Activated CD8-positive, alpha-beta T cell treated with anti-CD3 and anti-CD28 coated beads for 36 hours (primary cell): ENCODE measurements at regions not wholly inside any gene's neighbourhood (a gene's known extent, or its start where the extent isn't known, plus 50 kb on each side); places are given as distances from the start of the nearest gene placed in this dataset.
A peak's percentile ranks its signal among the peaks of the same experiment; 100 is the strongest.

Source experiments
- ATAC-seq: fragments of 200-7000 bp; cut with Tn5 transposase; one replicate; pipeline ENCODE4 v1.10.0; 2021; ENCODE audit warnings: mild to moderate bottlenecking, moderate library complexity
- CTCF ChIA-PET: fragments of 350-600 bp; sonication (Branson Sonifier 250); formaldehyde crosslinking; loops from one replicate; lab custom pipeline; 2021; ENCODE audit warnings: antibody characterized with exemption; lab: Charles Lee
- POLR2A ChIA-PET: fragments of 350-600 bp; sonication (Branson Sonifier 250); formaldehyde crosslinking; loops from one replicate; lab custom pipeline; 2021; ENCODE audit warnings: antibody characterized with exemption; lab: Charles Lee
- DNase-seq: peaks from one replicate; pipeline ENCODE4 v3.0.0-alpha.2; 2020
- H3K27ac Mint-ChIP-seq: one replicate; pipeline ENCODE4 v1.8.0; 2021; ENCODE audit warnings: mild to moderate bottlenecking, mixed read lengths
- H3K27me3 Mint-ChIP-seq: one replicate; pipeline ENCODE4 v1.8.0; 2021; ENCODE audit warnings: mixed read lengths
- H3K36me3 Mint-ChIP-seq: one replicate; pipeline ENCODE4 v1.8.0; 2021; ENCODE audit warnings: low read depth, mixed read lengths
- H3K4me1 Mint-ChIP-seq: one replicate; pipeline ENCODE4 v1.8.0; 2021; ENCODE audit warnings: low read depth, mixed read lengths
- H3K4me3 Mint-ChIP-seq: one replicate; pipeline ENCODE4 v1.8.0; 2021; ENCODE audit warnings: mild to moderate bottlenecking, moderate library complexity, mixed read lengths
- H3K9me3 Mint-ChIP-seq: one replicate; pipeline ENCODE4 v1.8.0; 2021; ENCODE audit warnings: mixed read lengths
- intact Hi-C: fragments of 100-400 bp; cut with micrococcal nuclease; formaldehyde crosslinking; loops from one replicate; pipeline ENCODE4 v1.10.0; 2022
- TF ChIP-seq, protein P1 (sequence below): fragments of 200-600 bp; IDR thresholded peaks from one replicate; pipeline ENCODE4 v1.8.0; 2022; ENCODE audit warnings: antibody characterized with exemption, mild to moderate bottlenecking

DNA sequence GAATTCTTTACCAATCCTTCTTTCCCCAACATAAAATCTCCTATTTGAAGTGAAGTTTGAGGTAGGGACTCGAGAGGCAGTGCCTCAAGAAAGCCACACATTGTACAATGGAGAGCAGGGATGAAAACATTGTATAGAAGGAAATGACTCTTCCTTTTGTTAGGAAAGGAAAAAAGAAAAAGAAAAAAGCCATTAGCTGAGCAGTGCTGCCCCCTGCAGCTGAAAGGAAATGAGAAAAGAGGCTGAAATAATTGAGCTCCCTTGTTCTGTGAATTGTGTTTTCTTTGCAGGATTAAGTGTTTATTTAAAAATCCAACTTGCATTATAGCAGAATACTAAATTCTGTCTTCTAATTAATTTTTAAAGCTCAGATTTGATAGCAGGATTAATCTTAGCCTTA is 162.9 kb upstream of the SASH1 start:
- peaks cover 13% of the 10 kb centered on the region for H3K27me3 Mint-ChIP-seq
- POLR2A ChIA-PET = no interaction called here
- DNase-seq = peak; percentile 24
- intact Hi-C loops = loop anchor here (5.0 kb wide), 1 partner anchor 73 kb away; no protein-coding TSS in a partner anchor
- no peak overlapping the region for H3K27ac Mint-ChIP-seq
- H3K36me3 Mint-ChIP-seq = no peaks in the 10 kb centered on the region
- H3K4me3 Mint-ChIP-seq = no peak overlapping the region
- no peaks in the 10 kb centered on the region for H3K9me3 Mint-ChIP-seq
- TF ChIP-seq, protein P1, sequence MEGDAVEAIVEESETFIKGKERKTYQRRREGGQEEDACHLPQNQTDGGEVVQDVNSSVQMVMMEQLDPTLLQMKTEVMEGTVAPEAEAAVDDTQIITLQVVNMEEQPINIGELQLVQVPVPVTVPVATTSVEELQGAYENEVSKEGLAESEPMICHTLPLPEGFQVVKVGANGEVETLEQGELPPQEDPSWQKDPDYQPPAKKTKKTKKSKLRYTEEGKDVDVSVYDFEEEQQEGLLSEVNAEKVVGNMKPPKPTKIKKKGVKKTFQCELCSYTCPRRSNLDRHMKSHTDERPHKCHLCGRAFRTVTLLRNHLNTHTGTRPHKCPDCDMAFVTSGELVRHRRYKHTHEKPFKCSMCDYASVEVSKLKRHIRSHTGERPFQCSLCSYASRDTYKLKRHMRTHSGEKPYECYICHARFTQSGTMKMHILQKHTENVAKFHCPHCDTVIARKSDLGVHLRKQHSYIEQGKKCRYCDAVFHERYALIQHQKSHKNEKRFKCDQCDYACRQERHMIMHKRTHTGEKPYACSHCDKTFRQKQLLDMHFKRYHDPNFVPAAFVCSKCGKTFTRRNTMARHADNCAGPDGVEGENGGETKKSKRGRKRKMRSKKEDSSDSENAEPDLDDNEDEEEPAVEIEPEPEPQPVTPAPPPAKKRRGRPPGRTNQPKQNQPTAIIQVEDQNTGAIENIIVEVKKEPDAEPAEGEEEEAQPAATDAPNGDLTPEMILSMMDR = peak; percentile 22
- no peaks in the 10 kb centered on the region for H3K4me1 Mint-ChIP-seq
- ATAC-seq = no peak
- CTCF ChIA-PET = interaction anchor here (0.6 to 2.4 kb wide), 13 partner anchors 12 to 852 kb away, joined by 3 to 8 read pairs (median 4); no protein-coding TSS in a partner anchor

DNA sequence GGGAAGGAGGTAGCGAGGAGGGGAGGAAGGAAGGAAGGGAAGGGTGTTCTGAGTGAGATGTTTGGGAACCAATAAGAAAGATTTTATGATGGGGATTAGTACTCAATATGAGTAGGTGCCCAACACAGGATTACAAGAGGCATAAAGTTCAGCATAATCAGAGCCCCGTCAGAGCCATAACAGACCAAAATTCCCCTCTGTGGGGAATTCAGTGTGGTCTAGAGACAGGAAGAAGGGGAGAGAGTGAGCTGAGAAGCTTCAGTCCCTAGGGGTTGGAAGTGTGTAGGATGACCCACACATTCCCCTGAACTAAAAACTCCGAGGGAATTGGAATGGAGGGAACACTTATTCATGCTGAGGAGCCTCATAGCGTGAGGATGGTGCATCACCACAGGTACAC is 160.3 kb upstream of the SASH1 start:
- Mint-ChIP-seq H3K36me3 (no peaks in the 10 kb centered on the region), H3K9me3 (no peaks in the 10 kb centered on the region), H3K27me3 (peaks cover 21% of the 10 kb centered on the region), H3K4me3 (no peak overlapping the region), H3K4me1 (no peaks in the 10 kb centered on the region), H3K27ac (no peak overlapping the region)
- ChIA-PET POLR2A (no interaction called here), CTCF (no interaction called here)
- TF ChIP-seq, protein P1 = no peak
- ATAC-seq = no peak
- intact Hi-C loops = no loop called here
- DNase-seq = no peak

DNA sequence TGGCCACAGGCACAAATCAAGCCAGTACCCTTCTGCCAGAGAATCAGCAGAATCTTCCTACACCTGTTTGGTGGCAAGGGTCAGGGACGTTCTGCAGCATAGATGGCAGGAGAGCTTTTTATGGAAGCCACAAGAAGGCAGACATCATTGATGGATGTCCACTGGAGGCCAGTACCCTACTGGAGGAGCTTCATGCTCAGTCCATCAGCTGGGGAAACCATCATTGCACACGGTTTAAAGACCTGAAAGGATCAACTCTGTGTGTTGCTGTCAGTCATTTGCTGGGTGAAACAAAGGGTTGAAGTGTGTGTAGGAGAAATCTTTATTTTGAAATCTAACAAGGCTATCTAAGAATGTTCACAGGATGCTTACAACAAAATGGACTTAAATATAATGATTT is 158.9 kb upstream of the SASH1 start:
- ChIA-PET POLR2A (no interaction called here), CTCF (no interaction called here)
- Mint-ChIP-seq H3K27me3 (peaks cover 23% of the 10 kb centered on the region), H3K36me3 (no peaks in the 10 kb centered on the region), H3K27ac (no peak overlapping the region), H3K4me3 (no peak overlapping the region), H3K9me3 (no peaks in the 10 kb centered on the region), H3K4me1 (no peaks in the 10 kb centered on the region)
- ATAC-seq = no peak
- TF ChIP-seq, protein P1 = no peak
- intact Hi-C loops = no loop called here
- no peak for DNase-seq

DNA sequence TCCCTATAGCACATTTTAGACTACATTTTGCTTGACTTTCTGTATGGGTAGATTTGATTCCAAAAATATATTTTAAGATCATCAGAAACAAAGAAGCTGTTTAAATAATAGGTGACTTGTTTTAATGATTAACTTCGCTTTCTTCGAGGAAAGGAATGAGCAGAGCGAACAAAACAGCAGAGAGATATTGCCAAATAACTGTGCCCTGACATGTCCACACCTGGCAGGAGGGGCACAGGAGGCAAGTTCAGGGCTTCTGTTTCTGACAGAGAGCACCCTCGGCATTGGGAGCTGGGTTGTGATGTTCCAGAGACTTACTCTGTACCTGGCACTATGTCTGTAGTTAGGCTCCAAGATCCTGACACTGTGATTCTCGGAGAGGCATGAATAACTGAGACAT is 155.7 kb upstream of the SASH1 start:
- ChIA-PET POLR2A (no interaction called here), CTCF (interaction anchor here (3.7 kb wide), 1 partner anchor 10 kb away, joined by 19 read pairs; no protein-coding TSS in a partner anchor)
- Mint-ChIP-seq H3K4me1 (no peaks in the 10 kb centered on the region), H3K4me3 (no peak overlapping the region), H3K27ac (no peak overlapping the region), H3K9me3 (no peaks in the 10 kb centered on the region), H3K27me3 (peaks cover 28% of the 10 kb centered on the region), H3K36me3 (no peaks in the 10 kb centered on the region)
- DNase-seq (no peak), ATAC-seq (no peak)
- intact Hi-C loops = loop anchor here (5.0 kb wide), 1 partner anchor 275 kb away; no protein-coding TSS in a partner anchor
- TF ChIP-seq, protein P1 = no peak

DNA sequence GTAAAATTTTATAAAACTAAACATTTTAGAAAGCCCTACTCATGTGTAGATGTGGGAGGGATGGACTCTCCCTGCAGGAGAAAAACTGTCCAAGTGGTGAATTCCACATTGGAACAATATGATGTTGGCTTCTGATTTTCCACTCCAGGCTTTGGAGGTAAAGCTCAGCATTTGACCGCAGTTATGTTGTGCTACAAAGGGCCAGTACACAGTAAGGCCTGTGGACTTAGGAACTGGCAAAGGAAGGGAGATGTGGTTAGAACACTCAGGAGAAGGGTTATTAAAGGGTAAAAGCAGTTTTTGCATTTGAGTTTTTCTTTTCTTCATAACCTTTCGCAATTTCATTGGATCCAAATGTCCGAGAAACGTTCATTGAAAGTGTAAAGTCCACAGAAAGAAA is 150.3 kb upstream of the SASH1 start:
- Mint-ChIP-seq H3K4me3 (no peak overlapping the region), H3K36me3 (no peaks in the 10 kb centered on the region), H3K27ac (no peak overlapping the region), H3K4me1 (no peaks in the 10 kb centered on the region), H3K27me3 (peaks cover 33% of the 10 kb centered on the region), H3K9me3 (no peaks in the 10 kb centered on the region)
- intact Hi-C loops = no loop called here
- TF ChIP-seq, protein P1 = no peak
- POLR2A ChIA-PET = no interaction called here
- CTCF ChIA-PET = interaction anchor here (1.8 kb wide), 1 partner anchor 12 kb away, joined by 5 read pairs; no protein-coding TSS in a partner anchor
- ATAC-seq = no peak
- DNase-seq = no peak
